GM12872 (cell line): ENCODE measurements at regions not wholly inside any gene's neighbourhood (a gene's known extent, or its start where the extent isn't known, plus 50 kb on each side); places are given as distances from the start of the nearest gene placed in this dataset.

Experiments used
- CTCF ChIP-seq: IDR thresholded peaks from 3 replicates; pipeline ENCODE4 v1.5.1; 2011; ENCODE audit warnings: low read depth, mild to moderate bottlenecking, low read length, moderate library complexity; ENCODE audit not compliant: insufficient read depth

GRCh38 chr15:69962561-69962960 is 135.2 kb downstream of the TLE3 start:
- no peak for TF ChIP-seq CTCF

- TF ChIP-seq CTCF, result no peak
These were observed 134.3 kb downstream of the TLE3 start for GRCh38 chr15:69963385-69963784.

- no peak for TF ChIP-seq CTCF
These were observed 125.9 kb downstream of the TLE3 start for GRCh38 chr15:69971771-69972170.

- no peak for TF ChIP-seq CTCF
These were observed 125.3 kb downstream of the TLE3 start for GRCh38 chr15:69972436-69972835.

- no peak for TF ChIP-seq CTCF
These were observed 124.5 kb downstream of the TLE3 start for GRCh38 chr15:69973102-69973714.

- no peak for TF ChIP-seq CTCF
These were observed 123.8 kb downstream of the TLE3 start for GRCh38 chr15:69973880-69974279.

- no peak for TF ChIP-seq CTCF
These were observed 123.4 kb downstream of the TLE3 start for GRCh38 chr15:69974321-69974720.
